Stimulated activated CD8-positive, alpha-beta memory T cell treated with anti-CD3 and anti-CD28 coated beads, Interleukin-7, amount 100 ng/mL, for 1 hour (primary cell): ENCODE measurements at regions not wholly inside any gene's neighbourhood (a gene's known extent, or its start where the extent isn't known, plus 50 kb on each side); places are given as distances from the start of the nearest gene placed in this dataset.
"Not testable (repeated sequence)": the region's sequence is repeated elsewhere in the genome, so short reads cannot be mapped to it uniquely, and the experiment has no call there.

Source experiments
- DNase-seq, 2 donors: peaks; one replicate each; pipeline ENCODE4 v3.0.0-alpha.2; 2020; ENCODE audit warnings: low read depth in 2 of 2

DNA sequence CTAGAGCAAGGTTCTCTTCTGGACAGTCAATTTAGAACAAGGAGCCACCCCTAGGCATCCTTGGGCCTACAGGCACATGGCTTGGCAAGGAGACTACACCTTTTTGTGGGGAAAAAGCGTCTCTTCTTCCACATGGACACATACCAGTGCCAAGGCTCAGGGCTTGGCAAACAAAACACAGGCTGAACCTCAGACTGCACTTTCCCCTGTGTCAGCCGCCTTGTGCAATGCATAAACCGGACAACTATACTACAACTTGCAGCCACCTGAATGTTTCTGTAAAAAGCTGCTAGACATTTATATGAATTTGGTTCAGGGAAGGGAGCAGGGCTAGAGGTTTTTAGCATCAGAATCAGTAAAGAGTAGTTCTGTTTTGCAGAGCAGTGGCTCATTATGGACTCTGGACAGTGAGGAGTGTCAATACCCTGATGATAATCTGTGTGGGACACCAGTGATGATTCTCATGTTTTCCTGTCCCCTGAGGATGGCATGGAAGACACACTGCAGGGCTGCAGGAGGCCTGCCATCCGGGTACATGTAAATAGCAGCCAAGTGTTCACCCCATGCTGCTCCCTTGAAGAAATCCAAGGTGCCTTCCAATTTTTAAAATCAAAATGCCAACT, 118.9 kb downstream of the GATA3 start:
- DNase-seq: no peak

DNA sequence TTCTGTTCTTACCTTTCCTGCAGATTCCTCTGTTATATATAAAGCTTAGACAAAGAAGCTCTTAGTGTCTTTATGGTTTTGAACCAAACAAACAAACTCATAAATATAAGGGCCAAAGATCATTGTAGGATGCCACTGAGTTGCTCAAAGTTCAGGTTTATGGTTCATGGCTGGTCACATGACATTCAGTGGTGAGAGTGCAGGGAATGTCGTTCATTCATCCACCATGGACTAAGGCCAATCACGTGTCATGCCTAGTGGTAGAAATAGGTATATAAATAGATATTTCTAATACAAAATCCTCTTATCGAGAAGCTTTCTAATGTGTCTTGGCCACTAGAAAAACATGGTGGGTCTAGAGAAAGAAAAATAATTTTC, 119.4 kb downstream of the GATA3 start:
- DNase-seq: no peak

DNA sequence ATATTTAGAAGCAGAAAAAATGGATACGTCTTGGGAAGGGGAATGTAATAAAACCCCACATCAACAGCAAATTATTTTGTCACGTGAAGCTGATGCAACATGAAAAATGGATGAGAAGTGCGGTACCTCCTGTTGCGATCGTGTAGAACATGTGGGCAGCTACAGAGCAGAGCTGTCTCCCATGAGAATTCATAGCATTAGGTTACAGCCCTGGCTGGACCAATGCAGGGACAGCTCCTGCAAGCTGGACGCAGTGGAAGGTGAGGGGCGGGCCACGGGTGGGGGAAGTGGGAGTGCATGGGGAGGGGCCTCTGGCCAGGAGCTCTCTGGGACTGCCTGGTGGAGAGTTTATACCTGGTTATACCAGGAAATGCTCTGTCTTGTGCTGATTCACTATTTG, 120.3 kb downstream of the GATA3 start:
- DNase-seq: no peak

DNA sequence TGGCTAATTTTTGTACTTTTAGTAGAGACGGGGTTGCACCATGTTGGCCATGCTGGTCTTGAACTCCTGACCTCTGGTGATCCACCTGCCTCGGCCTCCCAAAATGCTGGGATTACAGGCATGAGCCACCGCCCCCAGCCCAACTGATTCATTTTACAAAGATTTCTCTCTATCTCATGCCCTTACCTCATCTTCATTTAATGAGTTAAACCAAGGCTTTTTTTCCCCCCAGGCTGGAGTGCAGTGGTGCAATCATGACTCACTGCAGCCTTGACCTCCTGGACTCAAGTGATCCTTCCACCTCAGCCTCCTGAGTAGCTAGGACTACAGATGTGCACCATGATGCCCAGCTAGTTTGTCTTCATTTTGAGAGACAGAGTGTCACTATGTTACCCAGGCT, 123.0 kb downstream of the GATA3 start:
- not testable (repeated sequence) for DNase-seq

DNA sequence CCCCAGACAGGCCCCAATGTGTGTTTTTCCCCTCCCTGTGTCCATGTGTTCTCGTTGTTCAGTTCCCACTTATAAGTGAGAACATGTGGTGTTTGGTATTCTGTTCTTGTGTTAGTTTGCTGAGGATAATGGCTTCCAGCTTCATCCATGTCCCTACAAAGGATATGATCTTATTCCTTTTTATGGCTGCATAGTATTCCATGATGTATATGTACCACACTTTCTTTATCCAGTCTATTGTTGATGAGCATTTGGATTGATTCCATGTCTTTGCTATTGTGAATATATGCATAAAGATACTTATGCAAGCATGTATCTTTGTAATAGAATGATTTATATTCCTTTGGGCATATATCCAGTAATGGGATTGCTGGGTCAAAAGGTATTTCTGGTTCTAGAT, 125.3 kb downstream of the GATA3 start:
- not testable (repeated sequence) for DNase-seq

DNA sequence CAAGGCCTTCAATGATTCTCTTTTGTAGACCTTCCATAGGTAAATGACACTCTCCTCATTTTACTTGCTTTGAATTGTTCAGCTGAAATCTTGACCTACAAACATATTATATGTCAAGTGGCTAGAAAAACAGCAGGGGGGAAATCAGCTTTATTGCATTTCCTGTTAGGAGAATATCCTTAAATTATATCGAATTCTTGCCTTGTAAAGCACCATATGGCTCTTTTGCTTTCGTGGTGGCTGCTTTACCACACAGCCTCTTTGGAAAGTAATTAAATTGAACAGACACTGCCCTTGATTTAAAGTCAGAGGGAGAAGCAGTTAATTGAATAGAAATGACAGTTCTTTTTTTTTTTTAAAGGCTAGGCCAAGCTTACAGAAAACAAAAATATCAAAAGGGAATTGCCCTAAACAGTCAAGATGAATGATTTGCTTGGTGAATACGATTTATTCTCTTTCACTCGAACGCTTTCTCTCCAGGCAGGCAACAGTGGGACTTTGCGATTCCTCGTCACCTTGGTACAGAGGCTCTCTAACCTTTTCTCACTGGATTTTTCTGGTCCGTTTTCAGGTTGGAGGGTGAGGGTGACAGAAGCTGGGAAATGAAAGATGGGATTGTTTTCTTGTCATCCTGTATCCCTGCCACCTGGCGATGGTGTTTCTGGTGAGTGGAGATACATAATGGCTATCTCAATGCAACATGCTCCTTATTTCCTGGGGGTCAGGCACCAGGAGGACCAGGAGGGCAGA, 126.0 kb downstream of the GATA3 start:
- DNase-seq: no peak

DNA sequence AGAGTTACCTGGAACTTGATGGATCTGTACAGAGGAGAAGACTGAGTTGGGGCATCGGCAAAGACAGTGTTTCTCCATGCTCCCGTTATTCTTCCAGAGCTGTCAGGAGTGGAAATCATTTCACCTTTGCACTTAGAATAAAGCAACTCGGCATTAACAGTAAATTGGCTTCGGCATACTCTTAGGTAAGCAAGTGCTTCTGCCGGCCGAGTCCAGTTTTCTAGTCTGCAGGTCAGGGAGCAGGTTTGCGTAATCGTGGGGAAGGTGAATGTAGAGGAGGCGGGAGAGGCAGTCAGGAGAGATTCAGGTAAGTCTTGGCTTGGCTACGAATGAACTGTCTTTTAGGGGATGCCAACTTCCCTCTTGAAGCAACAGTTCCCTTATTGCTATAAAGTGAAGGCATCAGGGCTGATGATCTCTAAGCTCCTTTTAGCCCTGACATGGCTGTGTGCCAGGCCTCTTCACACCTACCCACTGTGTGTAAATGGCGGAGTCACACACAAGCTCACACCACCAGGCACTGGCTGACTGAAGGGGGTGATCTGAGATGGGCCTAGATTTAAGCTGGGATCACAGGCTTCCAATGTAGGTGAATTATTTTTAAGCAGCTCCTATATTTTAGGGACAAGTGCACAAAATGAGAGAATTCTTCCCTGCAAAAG, 127.1 kb downstream of the GATA3 start:
- no peak for DNase-seq

DNA sequence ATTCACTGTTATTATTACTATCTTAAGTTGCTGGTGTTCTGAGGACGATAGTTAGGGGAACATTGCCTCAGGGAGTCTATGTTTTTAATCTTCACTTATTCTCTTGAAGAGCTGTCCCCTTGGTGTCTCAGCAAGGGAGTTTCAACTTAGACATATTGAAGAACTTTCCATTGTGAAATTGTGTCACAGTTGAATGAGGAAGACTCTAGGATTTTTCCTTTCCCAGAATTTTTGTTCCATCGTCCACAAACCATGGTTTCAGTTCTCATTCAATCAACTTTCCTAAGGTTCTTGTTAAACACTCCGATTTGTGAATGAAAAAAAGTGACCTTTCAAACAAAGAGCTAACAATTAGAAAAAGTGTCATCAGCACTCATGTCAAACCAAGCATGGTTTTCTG, 128.3 kb downstream of the GATA3 start:
- DNase-seq: no peak

DNA sequence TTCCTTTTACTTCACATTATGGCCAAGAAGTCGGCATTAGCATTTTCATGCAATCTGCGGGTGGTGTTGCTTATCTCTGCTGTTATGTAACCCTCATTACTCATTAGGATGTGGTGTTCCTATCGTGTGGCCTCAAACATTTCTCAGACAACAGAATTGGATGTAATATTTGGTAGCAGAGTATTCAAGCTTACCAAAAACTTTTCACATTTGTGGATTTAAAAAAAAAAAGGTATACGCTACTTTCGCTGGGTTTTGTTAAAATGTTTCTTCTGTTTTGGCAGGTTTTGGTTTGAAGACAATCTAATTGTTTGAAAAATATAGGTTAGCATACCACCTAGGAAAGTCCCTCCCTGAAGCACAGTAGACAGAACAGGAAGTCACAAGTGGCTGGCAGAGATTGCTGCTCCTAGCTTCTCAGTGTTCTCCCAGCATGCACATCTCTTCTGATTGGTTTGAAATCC, 128.8 kb downstream of the GATA3 start:
- DNase-seq: no peak

DNA sequence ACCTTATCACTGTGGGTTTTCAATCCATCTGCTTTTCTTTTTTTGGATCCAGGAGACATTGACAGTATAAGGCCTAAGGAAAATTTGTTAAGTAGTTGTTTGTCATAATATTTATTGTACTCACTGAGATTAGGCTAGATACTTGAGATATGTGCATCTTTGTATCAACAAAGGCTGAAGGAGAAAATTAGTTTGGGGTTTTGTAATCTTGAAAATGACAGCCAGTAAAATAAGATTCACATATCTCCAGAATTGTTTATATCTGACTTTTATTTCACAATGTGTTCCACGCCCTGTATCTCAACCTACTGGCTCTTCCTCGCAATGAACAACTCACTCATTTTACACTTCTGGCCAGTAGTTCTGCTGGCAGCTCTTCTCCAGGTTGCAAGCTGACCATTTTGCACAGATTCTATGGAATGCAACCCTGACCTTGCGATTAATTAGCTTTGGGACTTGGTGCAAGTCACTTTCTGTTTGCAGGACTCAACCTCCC, 132.7 kb downstream of the GATA3 start:
- DNase-seq: no peak

DNA sequence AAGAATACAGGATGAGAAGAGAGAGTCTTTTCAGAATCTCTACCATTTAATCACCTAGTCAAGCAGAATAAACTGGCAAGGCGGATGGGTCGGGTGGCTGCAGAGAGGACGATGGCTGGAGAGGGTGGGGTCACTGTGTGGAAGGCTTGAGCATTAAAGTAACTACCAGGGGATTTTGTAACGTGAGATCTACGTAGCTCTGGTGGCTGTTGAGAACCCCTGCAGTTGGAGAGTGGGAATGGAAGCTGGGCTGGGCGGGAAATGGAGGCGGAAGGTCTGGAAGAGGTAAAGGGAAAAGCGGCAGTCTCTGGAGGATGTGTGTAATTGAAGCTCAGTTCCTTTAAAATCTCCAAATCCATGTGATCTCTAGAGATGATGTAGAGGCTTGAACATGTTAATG, 135.0 kb downstream of the GATA3 start:
- DNase-seq: no peak

DNA sequence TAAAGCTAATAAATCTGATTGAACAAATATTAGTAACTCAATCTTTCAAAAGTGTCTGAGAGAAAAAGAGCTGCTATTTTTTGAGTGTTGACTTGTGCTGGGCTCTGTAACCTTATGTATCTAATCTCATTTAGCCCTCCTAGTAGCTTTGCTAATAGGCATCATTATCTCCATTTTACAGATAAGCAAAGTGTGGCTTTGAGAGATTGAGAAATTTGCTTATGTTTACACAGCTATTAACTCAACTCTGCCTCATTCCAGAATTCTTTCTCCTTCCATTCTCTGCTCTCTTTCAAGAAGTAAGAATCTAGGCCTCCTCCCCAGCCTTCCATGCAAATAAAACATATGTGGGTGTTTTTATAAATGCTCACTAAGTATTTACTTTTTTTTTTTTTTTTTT, 137.8 kb downstream of the GATA3 start:
- DNase-seq: no peak

DNA sequence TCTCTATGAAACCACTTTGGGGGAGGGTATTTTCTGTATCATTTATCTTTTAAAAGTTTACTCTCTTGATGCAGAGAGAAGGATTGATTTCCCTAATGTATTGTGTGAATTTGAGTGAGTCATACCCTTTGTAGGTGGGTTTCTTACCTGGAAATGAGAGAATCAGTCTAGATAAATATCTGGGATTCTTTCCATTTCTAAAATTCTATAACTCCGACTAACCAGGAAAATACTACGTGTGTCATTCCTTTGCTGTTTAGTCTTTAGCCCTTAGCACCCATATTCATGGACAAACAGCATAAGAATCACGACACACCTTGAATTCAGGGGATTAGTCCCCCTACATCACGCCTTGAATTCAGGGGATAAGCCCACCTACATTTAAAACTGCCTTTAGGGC, 139.1 kb downstream of the GATA3 start:
- DNase-seq: no peak

DNA sequence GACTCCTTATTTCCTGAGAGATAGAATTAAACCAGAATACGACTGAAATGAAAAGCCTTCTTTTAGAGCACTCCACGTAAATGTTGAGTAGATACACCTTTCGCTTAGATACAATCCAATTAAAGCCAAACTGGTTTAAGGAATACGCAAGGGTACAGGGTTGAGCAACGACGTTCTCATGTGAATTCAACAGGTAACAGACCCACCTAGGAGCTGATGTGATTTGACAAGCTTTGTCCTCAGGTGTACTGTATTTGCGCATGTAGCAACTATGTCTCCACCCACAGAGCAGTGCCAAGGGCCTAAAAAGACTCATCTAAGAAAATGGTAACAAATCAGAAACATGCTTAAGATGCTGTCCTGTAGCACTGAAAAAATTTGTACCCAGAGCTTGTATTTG, 139.6 kb downstream of the GATA3 start:
- no peak for DNase-seq

DNA sequence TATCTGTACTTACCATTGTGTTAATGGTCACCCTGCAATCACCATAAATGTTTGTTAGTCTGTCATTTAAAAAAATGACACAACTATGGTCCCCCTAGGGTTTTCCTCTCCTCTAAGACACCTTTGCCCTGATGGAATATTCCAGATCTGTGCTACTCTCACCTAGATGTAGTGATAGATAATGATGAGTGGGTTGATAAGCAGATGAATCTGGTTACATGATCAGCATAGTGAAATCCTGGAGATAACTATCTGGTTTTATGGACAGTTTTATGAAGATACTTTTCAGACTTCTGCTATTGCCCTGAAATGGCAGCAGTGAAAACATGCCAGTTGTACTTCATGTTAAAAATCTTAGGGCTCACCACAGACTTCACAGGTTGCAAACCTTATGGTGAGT, 152.4 kb downstream of the GATA3 start:
- DNase-seq: no peak

DNA sequence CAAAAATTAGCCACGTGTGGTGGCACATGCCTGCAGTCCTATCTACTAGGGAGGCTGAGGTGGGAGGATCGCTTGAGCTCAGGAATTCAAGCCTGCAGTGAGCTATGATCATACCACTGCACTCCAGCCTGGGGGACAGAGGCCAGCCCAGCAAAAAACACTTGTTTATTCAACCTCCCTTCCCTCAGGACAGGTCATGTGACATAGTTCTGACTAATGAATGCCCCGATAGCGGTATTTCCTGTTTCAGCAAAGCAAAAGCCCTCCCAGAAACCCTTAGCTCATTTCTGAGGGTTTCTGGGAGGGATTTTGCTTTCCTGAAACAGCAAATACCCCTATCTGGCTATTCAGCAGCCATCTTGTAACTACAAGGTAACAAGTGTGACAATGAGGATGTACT, 157.1 kb downstream of the GATA3 start:
- DNase-seq: no peak

DNA sequence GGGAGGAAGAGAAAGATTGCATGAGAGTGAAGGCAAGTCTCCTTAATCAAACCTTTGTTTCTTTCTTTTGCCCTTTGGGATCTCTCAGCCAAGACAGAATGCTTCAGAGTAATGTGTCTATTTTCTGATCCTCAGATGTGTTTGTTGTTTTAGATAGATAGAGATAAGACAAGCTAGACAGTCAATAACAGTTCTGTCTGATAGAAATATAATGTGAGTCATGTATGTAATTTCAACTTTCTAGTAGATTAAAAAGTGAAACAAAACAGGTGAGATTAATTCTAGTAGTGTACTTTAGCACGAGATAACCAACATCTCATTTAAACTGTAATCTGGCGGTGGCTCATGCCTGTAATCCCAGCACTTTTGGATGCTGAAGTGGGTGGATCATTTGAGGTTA, 159.2 kb downstream of the GATA3 start:
- DNase-seq: no peak

DNA sequence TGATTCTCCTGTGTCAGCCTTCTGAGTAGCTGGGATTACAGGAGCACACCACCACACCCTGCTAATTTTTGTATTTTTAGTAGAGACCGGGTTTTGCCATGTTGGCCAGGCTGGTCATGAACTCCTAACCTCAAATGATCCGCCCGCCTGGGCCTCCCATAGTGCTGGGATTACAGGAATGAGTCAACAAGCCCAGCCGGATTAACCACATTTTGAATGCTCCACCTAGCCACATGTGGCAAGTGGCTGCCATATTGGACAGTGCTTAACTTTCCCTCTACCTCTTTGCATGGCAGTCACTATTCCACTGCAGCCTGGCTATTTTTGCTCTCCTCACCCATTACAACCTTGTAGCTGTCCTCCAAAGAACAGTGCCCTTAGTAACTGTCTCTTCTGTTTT, 160.1 kb downstream of the GATA3 start:
- DNase-seq: no peak

DNA sequence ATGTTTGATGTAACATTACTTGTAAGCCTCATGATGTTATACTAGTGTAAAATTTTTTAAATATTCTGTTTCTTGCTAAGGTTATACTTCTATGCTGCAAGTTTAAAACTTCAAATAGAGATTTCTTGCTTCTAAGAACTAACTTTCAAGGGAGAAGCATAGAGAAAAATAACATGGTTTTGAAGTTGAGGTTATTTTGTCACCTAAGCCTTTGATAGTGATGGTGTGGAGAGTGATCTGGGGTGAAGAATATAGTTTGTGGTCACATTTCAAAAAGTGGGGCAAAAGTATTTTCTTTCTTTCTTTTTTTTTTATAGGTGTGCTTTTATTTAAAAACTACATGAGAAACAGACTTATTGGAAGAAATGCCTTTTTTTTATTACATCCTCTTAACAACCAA, 162.4 kb downstream of the GATA3 start:
- no peak for DNase-seq

DNA sequence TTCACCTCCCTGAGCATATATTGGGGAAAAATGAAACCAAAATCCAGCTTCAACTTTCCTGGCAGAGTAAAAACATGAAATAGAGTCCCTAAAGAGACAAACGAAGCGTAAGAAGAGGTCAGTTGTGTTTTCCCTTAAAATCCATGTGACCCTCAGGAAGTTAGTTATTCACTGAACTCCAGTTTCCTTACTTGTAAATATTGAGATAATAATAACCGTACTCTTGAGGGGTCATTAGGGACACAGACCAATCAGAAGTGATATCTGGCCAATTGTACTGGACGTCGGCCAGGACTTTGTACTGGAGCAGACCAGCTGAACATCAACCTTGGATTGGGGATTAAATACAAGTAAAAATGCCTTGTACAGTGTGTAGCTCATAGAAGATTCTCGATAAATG, 167.0 kb downstream of the GATA3 start:
- DNase-seq: no peak

DNA sequence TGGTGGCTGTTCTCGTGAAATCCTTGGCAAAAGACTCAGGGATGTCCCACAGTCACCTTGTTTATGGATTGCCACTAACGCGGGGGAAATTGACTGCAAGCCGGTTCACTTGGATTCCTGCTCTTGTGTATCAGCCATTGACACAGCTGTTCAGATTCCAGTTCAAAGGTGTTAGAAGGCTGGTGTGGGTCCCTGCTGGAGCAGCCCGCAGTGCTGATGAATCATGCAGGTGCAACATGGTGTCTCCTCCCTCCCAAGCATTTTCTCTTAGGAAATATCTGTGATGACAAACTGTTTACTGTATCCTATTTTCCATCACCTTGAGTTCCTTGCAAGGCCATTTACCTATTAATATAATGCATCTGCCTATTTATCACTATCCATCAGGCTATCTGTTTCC, 170.1 kb downstream of the GATA3 start:
- DNase-seq: no peak

DNA sequence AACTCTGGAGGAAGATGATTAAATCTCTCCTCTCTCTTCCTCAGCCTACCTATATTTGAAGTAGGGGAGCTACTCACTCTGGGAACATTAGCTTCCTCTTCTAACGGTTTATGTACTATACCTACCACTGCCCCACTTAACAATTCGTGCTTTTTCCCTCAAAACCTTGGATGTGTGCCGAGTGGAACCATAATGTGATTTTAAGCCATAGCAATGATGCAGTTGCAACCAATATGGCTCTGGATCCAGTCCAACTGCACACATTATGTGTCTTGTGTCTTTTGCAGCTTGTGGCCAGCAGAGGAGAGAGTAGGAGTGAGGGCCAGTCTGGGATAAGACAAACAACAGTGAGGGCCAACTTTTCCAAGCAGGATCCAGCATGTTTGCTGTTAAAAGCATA, 170.7 kb downstream of the GATA3 start:
- DNase-seq: no peak

DNA sequence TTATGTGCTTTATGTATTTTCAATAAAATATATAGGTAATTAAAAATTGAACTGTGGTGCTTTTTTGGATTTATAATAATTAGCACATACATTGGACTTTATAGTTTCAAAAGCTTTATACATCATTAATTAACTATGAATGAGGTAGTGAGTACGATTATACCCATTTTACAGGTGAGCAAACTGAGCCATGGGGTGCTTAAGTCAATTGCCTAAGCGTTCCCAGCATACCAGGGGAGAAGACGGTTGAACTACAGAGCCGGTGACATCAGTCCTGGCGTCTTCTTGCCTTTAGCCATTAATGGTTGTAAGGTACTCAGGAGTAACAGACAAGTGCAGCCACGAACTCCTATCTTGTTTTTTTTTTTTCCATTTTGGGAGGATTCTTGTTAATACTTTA, 172.8 kb downstream of the GATA3 start:
- no peak for DNase-seq
